SK-N-SH treated with all-trans-retinoic acid at 6 μM for 48 hours (cell line): ENCODE measurements at regions not wholly inside any gene's neighbourhood (a gene's known extent, or its start where the extent isn't known, plus 50 kb on each side); places are given as distances from the start of the nearest gene placed in this dataset.

ENCODE experiments used
- ATAC-seq: fragments of 200-7000 bp; cut with Tn5 transposase; 3 replicates; pipeline ENCODE4 v1.9.1; 2020; ENCODE audit warnings: mild to moderate bottlenecking, moderate library complexity
- ARNTL ChIP-seq: fragments of 450-650 bp; formaldehyde crosslinking; IDR thresholded peaks from 2 replicates; pipeline ENCODE4 v1.5.0; 2020; ENCODE audit warnings: low read depth, mild to moderate bottlenecking, moderate library complexity, borderline replicate concordance
- BACH2 ChIP-seq: fragments of 250-450 bp; sonication (Bioruptor Pico); IDR thresholded peaks from 2 replicates; pipeline ENCODE4 v1.9.0; 2021; ENCODE audit warnings: mild to moderate bottlenecking, borderline replicate concordance
- CSDC2 ChIP-seq: fragments of 250-450 bp; sonication (Bioruptor Pico); IDR thresholded peaks from 2 replicates; pipeline ENCODE4 v1.5.0; 2020; ENCODE audit warnings: mild to moderate bottlenecking, moderate library complexity
- ESRRG ChIP-seq: fragments of 250-450 bp; sonication (Bioruptor Pico); IDR thresholded peaks from 2 replicates; pipeline ENCODE4 v1.6.1; 2021; ENCODE audit warnings: mild to moderate bottlenecking
- GLIS3 ChIP-seq: fragments of 250-450 bp; sonication (Bioruptor Pico); IDR thresholded peaks from 2 replicates; pipeline ENCODE4 v1.5.0; 2020; ENCODE audit warnings: mild to moderate bottlenecking, moderate library complexity
- ISL1 ChIP-seq: fragments of 250-450 bp; sonication (Bioruptor Pico); IDR thresholded peaks from 2 replicates; pipeline ENCODE4 v2.1.2; 2022; ENCODE audit warnings: mild to moderate bottlenecking, moderate library complexity
- OSR1 ChIP-seq: fragments of 250-450 bp; sonication (Bioruptor Pico); IDR thresholded peaks from 2 replicates; pipeline ENCODE4 v1.8.0; 2022; ENCODE audit warnings: moderate library complexity, mild to moderate bottlenecking, inconsistent platforms
- PATZ1 ChIP-seq: fragments of 250-450 bp; sonication (Bioruptor Pico); IDR thresholded peaks from 2 replicates; pipeline ENCODE4 v1.8.0; 2020; ENCODE audit warnings: mild to moderate bottlenecking, moderate library complexity, borderline replicate concordance
- POU6F1 ChIP-seq: fragments of 250-450 bp; sonication (Bioruptor Pico); IDR thresholded peaks from 2 replicates; pipeline ENCODE4 v1.8.0; 2021; ENCODE audit warnings: low read depth, mild to moderate bottlenecking, moderate library complexity, borderline replicate concordance
- PPARA ChIP-seq: fragments of 250-450 bp; sonication (Bioruptor Pico); IDR thresholded peaks from 2 replicates; pipeline ENCODE4 v1.5.0; 2020; ENCODE audit warnings: mild to moderate bottlenecking, borderline replicate concordance
- RARB ChIP-seq: fragments of 250-450 bp; sonication (Bioruptor Pico); IDR thresholded peaks from 2 replicates; pipeline ENCODE4 v1.8.0; 2021; ENCODE audit warnings: mild to moderate bottlenecking, moderate library complexity
- SNAI2 ChIP-seq: fragments of 250-450 bp; sonication (Bioruptor Pico); IDR thresholded peaks from 2 replicates; pipeline ENCODE4 v1.5.0; 2020; ENCODE audit warnings: mild to moderate bottlenecking, moderate library complexity
- TCF4 ChIP-seq: fragments of 250-450 bp; sonication (Bioruptor Pico); IDR thresholded peaks from 2 replicates; pipeline ENCODE4 v1.8.0; 2021; ENCODE audit warnings: mild to moderate bottlenecking, moderate library complexity, borderline replicate concordance
- TOX ChIP-seq: fragments of 250-450 bp; sonication (Bioruptor Pico); IDR thresholded peaks from 2 replicates; pipeline ENCODE4 v1.8.0; 2021; ENCODE audit warnings: mild to moderate bottlenecking, moderate library complexity, borderline replicate concordance
- ZFP30 ChIP-seq: fragments of 450-650 bp; formaldehyde crosslinking; IDR thresholded peaks from 2 replicates; pipeline ENCODE4 v1.5.0; 2022; ENCODE audit warnings: mild to moderate bottlenecking, moderate library complexity
- ZNF565 ChIP-seq: fragments of 450-650 bp; formaldehyde crosslinking; conservative IDR thresholded peaks from 2 replicates; pipeline ENCODE4 v1.5.0; 2020; ENCODE audit warnings: low read depth, mild to moderate bottlenecking, moderate library complexity
- ZNF8 ChIP-seq: fragments of 450-650 bp; formaldehyde crosslinking; IDR thresholded peaks from 2 replicates; pipeline ENCODE4 v1.5.0; 2020; ENCODE audit warnings: mild to moderate bottlenecking, moderate library complexity
- TF ChIP-seq, protein P1 (sequence below): fragments of 250-450 bp; sonication (Bioruptor Pico); IDR thresholded peaks from 2 replicates; pipeline ENCODE4 v1.5.1; 2020; ENCODE audit warnings: low read depth, mild to moderate bottlenecking, moderate library complexity
- TF ChIP-seq, protein P2 (sequence below): fragments of 250-450 bp; sonication (Bioruptor Pico); IDR thresholded peaks from 2 replicates; pipeline ENCODE4 v1.5.0; 2020; ENCODE audit warnings: mild to moderate bottlenecking, moderate library complexity

GRCh38 chr17:83146347-83146746, 66.9 kb downstream of the METRNL start (continued):
- TF ChIP-seq PATZ1 (CRISPR knock-in tag) (no peak), ZFP30 (CRISPR knock-in tag) (no peak), CSDC2 (CRISPR knock-in tag) (no peak), BACH2 (CRISPR knock-in tag) (no peak), ISL1 (CRISPR knock-in tag) (no peak), SNAI2 (CRISPR knock-in tag) (no peak), PPARA (no peak), ZNF565 (CRISPR knock-in tag) (no peak), OSR1 (no peak), ZNF8 (CRISPR knock-in tag) (no peak)
- TF ChIP-seq, protein P1, sequence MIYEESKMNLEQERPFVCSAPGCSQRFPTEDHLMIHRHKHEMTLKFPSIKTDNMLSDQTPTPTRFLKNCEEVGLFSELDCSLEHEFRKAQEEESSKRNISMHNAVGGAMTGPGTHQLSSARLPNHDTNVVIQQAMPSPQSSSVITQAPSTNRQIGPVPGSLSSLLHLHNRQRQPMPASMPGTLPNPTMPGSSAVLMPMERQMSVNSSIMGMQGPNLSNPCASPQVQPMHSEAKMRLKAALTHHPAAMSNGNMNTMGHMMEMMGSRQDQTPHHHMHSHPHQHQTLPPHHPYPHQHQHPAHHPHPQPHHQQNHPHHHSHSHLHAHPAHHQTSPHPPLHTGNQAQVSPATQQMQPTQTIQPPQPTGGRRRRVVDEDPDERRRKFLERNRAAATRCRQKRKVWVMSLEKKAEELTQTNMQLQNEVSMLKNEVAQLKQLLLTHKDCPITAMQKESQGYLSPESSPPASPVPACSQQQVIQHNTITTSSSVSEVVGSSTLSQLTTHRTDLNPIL = no peak

GRCh38 chr17:83147280-83147679, 67.9 kb downstream of the METRNL start:
- no peak for ATAC-seq
- TF ChIP-seq ESRRG = no peak

DNA sequence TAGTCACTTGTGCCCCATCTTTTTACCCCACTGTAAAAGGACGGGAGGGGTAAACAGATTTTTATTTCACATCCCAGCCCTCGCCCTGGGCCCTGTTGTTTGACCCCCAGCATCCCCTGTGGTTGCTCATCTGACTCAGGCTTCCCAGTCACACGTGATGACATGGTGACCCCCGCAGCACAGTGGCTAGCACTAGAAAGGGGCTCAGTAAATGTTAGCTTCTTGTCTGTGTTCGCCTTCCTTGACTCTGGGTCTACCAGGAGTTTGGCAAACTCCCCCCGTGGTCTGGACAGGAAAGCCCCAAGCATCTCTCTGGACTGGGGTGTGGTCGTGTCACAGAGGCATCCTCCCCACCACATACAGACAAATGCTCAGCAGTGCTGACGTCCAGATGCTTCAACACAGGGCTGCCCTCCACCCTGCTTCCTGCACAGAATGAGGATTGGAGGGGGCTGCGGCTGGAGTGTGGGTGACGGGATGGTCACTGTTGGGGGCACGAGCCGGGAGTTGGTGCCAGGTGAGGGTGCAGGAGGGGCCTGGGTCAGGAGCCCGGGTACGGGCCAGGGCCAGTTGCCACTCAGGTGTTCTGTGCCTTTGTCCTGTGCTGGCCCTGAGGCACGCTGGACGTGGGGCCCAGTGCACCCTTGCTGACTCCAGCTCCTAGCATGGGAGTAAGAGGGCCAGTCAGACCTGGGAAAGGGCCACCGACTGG, 69.1 kb downstream of the METRNL start:
- no peak for ATAC-seq

More for the DNA sequence above, 69.1 kb downstream of the METRNL start:
- TF ChIP-seq PATZ1 (CRISPR knock-in tag) (no peak), ZNF8 (CRISPR knock-in tag) (no peak), TCF4 (no peak), POU6F1 (CRISPR knock-in tag) (no peak), PPARA (no peak), GLIS3 (CRISPR knock-in tag) (no peak), ISL1 (CRISPR knock-in tag) (no peak), TOX (no peak), RARB (CRISPR knock-in tag) (no peak), ESRRG (no peak), ARNTL (CRISPR knock-in tag) (no peak)
- TF ChIP-seq, protein P2, sequence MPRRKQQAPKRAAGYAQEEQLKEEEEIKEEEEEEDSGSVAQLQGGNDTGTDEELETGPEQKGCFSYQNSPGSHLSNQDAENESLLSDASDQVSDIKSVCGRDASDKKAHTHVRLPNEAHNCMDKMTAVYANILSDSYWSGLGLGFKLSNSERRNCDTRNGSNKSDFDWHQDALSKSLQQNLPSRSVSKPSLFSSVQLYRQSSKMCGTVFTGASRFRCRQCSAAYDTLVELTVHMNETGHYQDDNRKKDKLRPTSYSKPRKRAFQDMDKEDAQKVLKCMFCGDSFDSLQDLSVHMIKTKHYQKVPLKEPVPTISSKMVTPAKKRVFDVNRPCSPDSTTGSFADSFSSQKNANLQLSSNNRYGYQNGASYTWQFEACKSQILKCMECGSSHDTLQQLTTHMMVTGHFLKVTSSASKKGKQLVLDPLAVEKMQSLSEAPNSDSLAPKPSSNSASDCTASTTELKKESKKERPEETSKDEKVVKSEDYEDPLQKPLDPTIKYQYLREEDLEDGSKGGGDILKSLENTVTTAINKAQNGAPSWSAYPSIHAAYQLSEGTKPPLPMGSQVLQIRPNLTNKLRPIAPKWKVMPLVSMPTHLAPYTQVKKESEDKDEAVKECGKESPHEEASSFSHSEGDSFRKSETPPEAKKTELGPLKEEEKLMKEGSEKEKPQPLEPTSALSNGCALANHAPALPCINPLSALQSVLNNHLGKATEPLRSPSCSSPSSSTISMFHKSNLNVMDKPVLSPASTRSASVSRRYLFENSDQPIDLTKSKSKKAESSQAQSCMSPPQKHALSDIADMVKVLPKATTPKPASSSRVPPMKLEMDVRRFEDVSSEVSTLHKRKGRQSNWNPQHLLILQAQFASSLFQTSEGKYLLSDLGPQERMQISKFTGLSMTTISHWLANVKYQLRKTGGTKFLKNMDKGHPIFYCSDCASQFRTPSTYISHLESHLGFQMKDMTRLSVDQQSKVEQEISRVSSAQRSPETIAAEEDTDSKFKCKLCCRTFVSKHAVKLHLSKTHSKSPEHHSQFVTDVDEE (CRISPR knock-in tag) = no peak
- TF ChIP-seq, protein P1 = no peak
- TF ChIP-seq, all 23 proteins: peak for 0
